ENCODE measurements at regions not wholly inside any gene's neighbourhood (a gene's known extent, or its start where the extent isn't known, plus 50 kb on each side); places are given as distances from the start of the nearest gene placed in this dataset.
"Not testable (repeated sequence)": the region's sequence is repeated elsewhere in the genome, so short reads cannot be mapped to it uniquely, and the experiment has no call there.

- DNase-seq (no peak), ATAC-seq (no peak)
- Histone ChIP-seq H3K27ac (no peak overlapping the region), H3K9me3 (no peaks in the 10 kb centered on the region), H3K4me1 (peaks cover 4 to 5% of the 10 kb centered on the region in 2 donors), H3K4me3 (no peak overlapping the region), H3K36me3 (no peaks in the 10 kb centered on the region), H3K27me3 (no peaks in the 10 kb centered on the region)
- intact Hi-C loops (cut with DNase I; ENCODE audit: low total_unique reads) = no loop called here
- in situ Hi-C loops (cut with MboI; ENCODE audit: low sequenced_read_pairs in 4 of 4) = no loop called here
- TF ChIP-seq CTCF (IDR thresholded peaks at IDR 0.05 in 4 of 5, conservative IDR thresholded peaks at IDR 0.05 in 1 of 5) (no peak), POLR2A (IDR thresholded peaks at IDR 0.05) (no peak)
Measured at GRCh38 chr11:121863126-121863525, 252.9 kb downstream of the BLID start.

GRCh38 chr11:121855138-121855537 lies 260.9 kb downstream of the BLID start:
- H3K4me3 ChIP-seq; H3K9me3 ChIP-seq; DNase-seq; H3K36me3 ChIP-seq; in situ Hi-C loops (cut with MboI; ENCODE audit: low sequenced_read_pairs in 4 of 4); H3K4me1 ChIP-seq; ATAC-seq; intact Hi-C loops (cut with DNase I; ENCODE audit: low total_unique reads); H3K27me3 ChIP-seq; H3K27ac ChIP-seq: not testable (repeated sequence)

- ATAC-seq = no peak
- no peaks in the 10 kb centered on the region for H3K36me3 ChIP-seq
- no peak overlapping the region for H3K4me3 ChIP-seq
- in situ Hi-C loops (cut with MboI; ENCODE audit: low sequenced_read_pairs in 4 of 4) (loop anchor here in 1 of 4 donors (10.0 kb wide), 1 partner anchor 61 kb away; no protein-coding TSS in a partner anchor), intact Hi-C loops (cut with DNase I; ENCODE audit: low total_unique reads) (no loop called here)
- no peak for DNase-seq
- TF ChIP-seq CTCF (IDR thresholded peaks at IDR 0.05 in 4 of 5, conservative IDR thresholded peaks at IDR 0.05 in 1 of 5) (no peak), POLR2A (IDR thresholded peaks at IDR 0.05) (no peak)
- H3K27ac ChIP-seq = no peak overlapping the region
- H3K9me3 ChIP-seq = no peaks in the 10 kb centered on the region
- no peaks in the 10 kb centered on the region for H3K4me1 ChIP-seq
- H3K27me3 ChIP-seq = no peaks in the 10 kb centered on the region
Measured at GRCh38 chr11:121844016-121844415, 272.0 kb downstream of the BLID start.

- H3K9me3 ChIP-seq = peaks cover 0 to 3% (median 0%) of the 10 kb centered on the region in 3 donors
- no peaks in the 10 kb centered on the region for H3K4me1 ChIP-seq
- no peak overlapping the region for H3K4me3 ChIP-seq
- DNase-seq (no peak), ATAC-seq (no peak)
- in situ Hi-C loops (cut with MboI; ENCODE audit: low sequenced_read_pairs in 4 of 4) (loop anchor here in 1 of 4 donors (10.0 kb wide), 1 partner anchor 63 kb away; no protein-coding TSS in a partner anchor), intact Hi-C loops (cut with DNase I; ENCODE audit: low total_unique reads) (no loop called here)
- H3K27me3 ChIP-seq = no peaks in the 10 kb centered on the region
- H3K36me3 ChIP-seq = no peaks in the 10 kb centered on the region
- H3K27ac ChIP-seq = no peak overlapping the region
- TF ChIP-seq CTCF (IDR thresholded peaks at IDR 0.05 in 4 of 5, conservative IDR thresholded peaks at IDR 0.05 in 1 of 5) (no peak), POLR2A (IDR thresholded peaks at IDR 0.05) (no peak)
Measured at GRCh38 chr11:121842192-121842585, 273.8 kb downstream of the BLID start.

GRCh38 chr11:121841487-121842191 lies 274.4 kb downstream of the BLID start:
- no peak for DNase-seq
- in situ Hi-C loops (cut with MboI; ENCODE audit: low sequenced_read_pairs in 4 of 4) (loop anchor here in 1 of 4 donors (10.0 kb wide), 1 partner anchor 63 kb away; no protein-coding TSS in a partner anchor), intact Hi-C loops (cut with DNase I; ENCODE audit: low total_unique reads) (no loop called here)
- no peak overlapping the region for H3K27ac ChIP-seq
- H3K4me3 ChIP-seq = no peak overlapping the region
- H3K36me3 ChIP-seq = no peaks in the 10 kb centered on the region
- no peaks in the 10 kb centered on the region for H3K4me1 ChIP-seq
- H3K27me3 ChIP-seq = no peaks in the 10 kb centered on the region
- no peak for ATAC-seq
- TF ChIP-seq POLR2A (IDR thresholded peaks at IDR 0.05) = no peak
- peaks cover 0 to 3% (median 0%) of the 10 kb centered on the region in 3 donors for H3K9me3 ChIP-seq
